HG02763 (cell line): ENCODE measurements at regions not wholly inside any gene's neighbourhood (a gene's known extent, or its start where the extent isn't known, plus 50 kb on each side); places are given as distances from the start of the nearest gene placed in this dataset.
"Not testable (repeated sequence)": the region's sequence is repeated elsewhere in the genome, so short reads cannot be mapped to it uniquely, and the experiment has no call there.

Experiments
- ATAC-seq: cut with Tn5 transposase; IDR thresholded peaks from one replicate; pipeline ENCODE4 v1.9.1; 2021; ENCODE audit warnings: mild to moderate bottlenecking, moderate library complexity; ENCODE audit not compliant: unreplicated experiment

GRCh38 chr13:30520571-30520970, 54.8 kb upstream of the HMGB1 start:
- no peak for ATAC-seq

- ATAC-seq, result no peak
Measured at GRCh38 chr13:30523211-30523610, 57.5 kb upstream of the HMGB1 start.

- not testable (repeated sequence) for ATAC-seq
Measured at GRCh38 chr13:30523817-30524216, 58.1 kb upstream of the HMGB1 start.

GRCh38 chr13:30525212-30525611, 59.5 kb upstream of the HMGB1 start:
- ATAC-seq, result not testable (repeated sequence)

- no peak for ATAC-seq
Measured at GRCh38 chr13:30526612-30527495, 61.1 kb upstream of the HMGB1 start.

- no peak for ATAC-seq
Measured at GRCh38 chr13:30529085-30529834, 63.5 kb upstream of the HMGB1 start.

GRCh38 chr13:30535046-30535445, 69.3 kb upstream of the HMGB1 start:
- ATAC-seq, result no peak

GRCh38 chr13:30545320-30545719, 72.4 kb upstream of the USPL1 start:
- ATAC-seq, result no peak

GRCh38 chr13:30548046-30548445, 69.7 kb upstream of the USPL1 start:
- not testable (repeated sequence) for ATAC-seq

GRCh38 chr13:30551189-30551588, 66.5 kb upstream of the USPL1 start:
- no peak for ATAC-seq

GRCh38 chr13:30552567-30552966, 65.2 kb upstream of the USPL1 start:
- ATAC-seq, result no peak

GRCh38 chr13:30559274-30559673, 58.4 kb upstream of the USPL1 start:
- ATAC-seq, result no peak

- no peak for ATAC-seq
Measured at GRCh38 chr13:30560212-30560611, 57.5 kb upstream of the USPL1 start.

GRCh38 chr13:30561511-30561910, 56.2 kb upstream of the USPL1 start:
- ATAC-seq, result no peak

GRCh38 chr13:30564489-30564888, 53.2 kb upstream of the USPL1 start:
- ATAC-seq, result no peak

GRCh38 chr13:30565658-30566057, 52.1 kb upstream of the USPL1 start:
- no peak for ATAC-seq

GRCh38 chr13:30567072-30567471, 50.6 kb upstream of the USPL1 start:
- ATAC-seq, result peak; percentile 52
